T-cell (primary cell): ENCODE measurements at regions not wholly inside any gene's neighbourhood (a gene's known extent, or its start where the extent isn't known, plus 50 kb on each side); places are given as distances from the start of the nearest gene placed in this dataset.

Source experiments
- ATAC-seq, 4 experiments: fragments of 200-7000 bp in 3 of 4; fragments of 150-1000 bp in 1 of 4; cut with Tn5 transposase; replicated peaks in 1 of 4; 1 replicate in 3 of 4; 2 replicates in 1 of 4; pipeline ENCODE4 v1.10.0; 2021; ENCODE audit warnings: moderate library complexity in 3 of 4, mild to moderate bottlenecking in 2 of 4, moderate number of reproducible peaks in 1 of 4
- CTCF ChIA-PET, 2 donors: fragments of 300-600 bp; sonication (Branson Sonifier 250); formaldehyde crosslinking; loops; one replicate each; lab custom pipeline; 2022; ENCODE audit warnings: antibody characterized with exemption in 2 of 2; lab: Charles Lee
- POLR2A ChIA-PET, 2 donors: fragments of 300-600 bp; sonication (Branson Sonifier 250); formaldehyde crosslinking; loops; one replicate each; lab custom pipeline; 2022; ENCODE audit warnings: antibody characterized with exemption in 2 of 2; lab: Charles Lee
- DNase-seq, 35 experiments: peaks; one replicate each; pipeline versions ENCODE4 v3.0.0 to v3.0.0-alpha.2; 2013 to 2023
- H3K27ac ChIP-seq: one replicate; pipeline ENCODE4 v1.5.1; 2013; ENCODE audit warnings: low read length
- H3K27me3 ChIP-seq, 2 experiments: replicated peaks in 1 of 2; 1 replicate in 1 of 2; 2 replicates in 1 of 2; pipeline versions ENCODE4 v1.6.1 to v1.7.0; 2013; ENCODE audit warnings: low read length in 1 of 2, mixed read lengths in 1 of 2; ENCODE audit not compliant: control insufficient read depth in 2 of 2, insufficient read depth in 2 of 2; ENCODE audit errors: extremely low read depth in 1 of 2
- H3K36me3 ChIP-seq, 2 donors: 1 replicate in 1 of 2; 2 replicates in 1 of 2; pipeline versions ENCODE4 v1.6.1 to v1.7.0; 2013; ENCODE audit warnings: low read length in 1 of 2; ENCODE audit not compliant: control insufficient read depth in 2 of 2, insufficient read depth in 1 of 2; ENCODE audit errors: extremely low read depth in 1 of 2
- H3K4me1 ChIP-seq, 2 experiments: 1 replicate in 1 of 2; 2 replicates in 1 of 2; pipeline versions ENCODE4 v1.6.1 to v1.7.0; 2013; ENCODE audit warnings: low read length in 2 of 2, mixed read lengths in 1 of 2; ENCODE audit not compliant: insufficient read depth in 2 of 2, control insufficient read depth in 1 of 2; ENCODE audit errors: extremely low read depth in 1 of 2
- H3K4me3 ChIP-seq, 2 donors: 1 replicate in 1 of 2; 2 replicates in 1 of 2; pipeline versions ENCODE4 v1.5.1 to v1.7.0; 2013; ENCODE audit warnings: mild to moderate bottlenecking in 2 of 2, low read length in 1 of 2, moderate library complexity in 1 of 2; ENCODE audit not compliant: control insufficient read depth in 1 of 2; ENCODE audit errors: extremely low read depth in 1 of 2
- H3K9me3 ChIP-seq: 2 replicates; pipeline ENCODE4 v1.7.0; 2013
- H3K27ac Mint-ChIP-seq, 2 donors: one replicate each; pipeline ENCODE4 v1.8.0; 2020 to 2021; ENCODE audit warnings: mild to moderate bottlenecking in 2 of 2, mixed read lengths in 2 of 2
- H3K27me3 Mint-ChIP-seq, 2 donors: one replicate each; pipeline ENCODE4 v1.8.0; 2021 to 2022; ENCODE audit warnings: mixed read lengths in 2 of 2
- H3K36me3 Mint-ChIP-seq: one replicate; pipeline ENCODE4 v1.8.0; 2021; ENCODE audit warnings: mixed read lengths
- H3K4me1 Mint-ChIP-seq, 3 donors: one replicate each; pipeline ENCODE4 v1.8.0; 2020 to 2022; ENCODE audit warnings: mixed read lengths in 3 of 3, mild to moderate bottlenecking in 1 of 3
- H3K4me3 Mint-ChIP-seq, 3 donors: one replicate each; pipeline ENCODE4 v1.8.0; 2020 to 2022; ENCODE audit warnings: mild to moderate bottlenecking in 3 of 3, mixed read lengths in 3 of 3, moderate library complexity in 3 of 3
- H3K9me3 Mint-ChIP-seq, 3 donors: one replicate each; pipeline ENCODE4 v1.8.0; 2020 to 2022; ENCODE audit warnings: mixed read lengths in 3 of 3
- WGBS: methylation state at CpG from one replicate; pipeline ENCODE4 v1.1.5; 2013; ENCODE audit warnings: missing lambda C conversion rate; ENCODE audit not compliant: insufficient coverage; 5-methylcytosine and 5-hydroxymethylcytosine counted together

DNA sequence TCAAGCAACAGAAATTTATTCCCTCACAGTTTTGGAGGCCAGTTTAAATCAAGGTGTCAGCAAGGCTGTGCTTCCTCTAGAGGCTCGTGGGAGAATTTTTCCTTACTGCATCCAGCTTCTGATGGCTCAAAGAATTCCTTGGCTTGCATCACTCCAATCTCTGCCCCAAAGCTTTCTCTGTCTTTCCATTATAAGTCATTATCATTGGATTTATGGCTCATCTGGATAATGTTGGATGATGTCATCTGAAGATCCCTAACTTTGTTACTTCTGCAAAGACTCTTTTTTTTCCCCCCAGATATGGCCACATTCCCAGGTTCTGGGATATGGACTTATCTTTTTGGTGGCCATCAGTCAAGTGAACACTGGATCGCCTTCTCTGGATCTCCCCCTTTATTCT is 146.3 kb upstream of the B3GAT2 start:
- no peak overlapping the region for H3K4me3 Mint-ChIP-seq
- CTCF ChIA-PET, result no interaction called here
- 71% methylated on average over 1 of the region's 2 CpGs for WGBS
- peaks cover 5 to 7% of the 10 kb centered on the region in 2 donors for H3K27me3 Mint-ChIP-seq
- no peaks in the 10 kb centered on the region for H3K4me1 Mint-ChIP-seq
- no peaks in the 10 kb centered on the region for H3K4me1 ChIP-seq
- no peak overlapping the region for H3K27ac Mint-ChIP-seq
- DNase-seq (no peak), ATAC-seq (no peak)
- POLR2A ChIA-PET, result no interaction called here
- H3K36me3 Mint-ChIP-seq, result no peaks in the 10 kb centered on the region
- no peak overlapping the region for H3K27ac ChIP-seq
- peaks cover 0 to 16% of the 10 kb centered on the region in 2 experiments for H3K27me3 ChIP-seq
- no peaks in the 10 kb centered on the region for H3K36me3 ChIP-seq
- no peaks in the 10 kb centered on the region for H3K9me3 ChIP-seq
- H3K9me3 Mint-ChIP-seq, result peaks cover 9 to 21% (median 11%) of the 10 kb centered on the region in 3 donors
- no peak overlapping the region for H3K4me3 ChIP-seq

- H3K4me3 ChIP-seq, result no peak overlapping the region
- ChIA-PET POLR2A (no interaction called here), CTCF (no interaction called here)
- no peak for ATAC-seq
- Mint-ChIP-seq H3K36me3 (no peaks in the 10 kb centered on the region), H3K4me1 (no peaks in the 10 kb centered on the region), H3K27ac (no peak overlapping the region), H3K4me3 (no peak overlapping the region), H3K9me3 (peaks cover 9 to 21% (median 11%) of the 10 kb centered on the region in 3 donors), H3K27me3 (peaks cover 5 to 7% of the 10 kb centered on the region in 2 donors)
- no peaks in the 10 kb centered on the region for H3K9me3 ChIP-seq
- no peak overlapping the region for H3K27ac ChIP-seq
- H3K36me3 ChIP-seq, result no peaks in the 10 kb centered on the region
- no peaks in the 10 kb centered on the region for H3K4me1 ChIP-seq
- peaks cover 0 to 16% of the 10 kb centered on the region in 2 experiments for H3K27me3 ChIP-seq
- no peak for DNase-seq
- WGBS, result 100% methylated on average over 1 of the region's 1 CpG
Measured at GRCh38 chr6:71103641-71104040, 146.8 kb upstream of the B3GAT2 start.

DNA sequence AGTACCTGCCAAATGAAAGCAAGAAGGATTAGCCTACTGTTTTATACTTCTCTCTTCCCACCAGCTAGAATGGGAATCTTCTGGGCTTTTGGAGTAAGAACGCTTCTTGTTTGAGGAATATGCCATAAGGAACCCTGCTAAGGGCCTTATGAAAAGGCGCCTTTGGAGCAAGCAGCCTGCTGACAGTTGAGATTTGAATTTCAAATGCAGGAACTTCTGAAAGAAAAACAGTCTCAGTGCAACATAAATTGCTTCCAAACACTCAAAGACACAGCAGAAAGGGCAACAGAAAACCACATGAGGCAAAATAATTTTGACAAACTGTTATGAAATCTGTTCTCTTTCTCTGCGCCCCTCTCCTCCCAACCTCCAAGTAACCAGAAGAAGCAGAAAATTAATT is 149.4 kb upstream of the B3GAT2 start:
- Mint-ChIP-seq H3K4me1 (no peaks in the 10 kb centered on the region), H3K9me3 (no peaks in the 10 kb centered on the region), H3K27me3 (peaks cover 5 to 12% of the 10 kb centered on the region in 2 donors), H3K27ac (no peak overlapping the region), H3K4me3 (no peak overlapping the region), H3K36me3 (no peaks in the 10 kb centered on the region)
- no peak for DNase-seq
- ChIA-PET CTCF (no interaction called here), POLR2A (no interaction called here)
- Histone ChIP-seq H3K27ac (no peak overlapping the region), H3K4me3 (no peak overlapping the region), H3K36me3 (no peaks in the 10 kb centered on the region), H3K27me3 (peaks cover 0 to 16% of the 10 kb centered on the region in 2 experiments), H3K9me3 (no peaks in the 10 kb centered on the region), H3K4me1 (no peaks in the 10 kb centered on the region)
- 80% methylated on average over 1 of the region's 3 CpGs for WGBS
- ATAC-seq, result no peak

DNA sequence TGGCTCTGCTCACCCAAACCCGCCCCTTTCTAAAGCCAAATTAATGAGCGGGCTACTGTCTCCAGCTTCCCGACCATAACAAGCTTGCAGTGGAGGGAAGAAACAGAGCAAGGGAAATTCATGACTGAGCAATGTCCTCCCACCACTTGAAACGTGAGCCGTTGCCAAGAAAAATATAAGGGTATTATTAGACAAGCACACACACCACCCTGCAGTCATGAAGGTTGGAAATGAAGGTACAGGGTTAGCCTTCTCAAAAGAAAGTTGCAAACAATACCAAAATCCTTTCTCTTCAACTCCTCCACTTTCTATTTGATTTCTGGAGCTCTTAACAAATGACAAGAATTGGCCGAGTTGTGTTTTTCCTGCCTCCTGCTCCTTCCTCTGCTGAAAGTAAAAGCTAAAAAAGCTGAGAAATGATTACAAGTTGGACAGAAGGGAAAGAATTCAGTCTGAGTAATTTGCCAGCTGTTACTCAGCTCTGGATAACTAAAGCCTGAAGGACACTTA is 151.1 kb upstream of the B3GAT2 start:
- ChIA-PET CTCF (no interaction called here), POLR2A (interaction anchor here in 1 of 2 donors (0.6 kb wide), 1 partner anchor 753 kb away, joined by 4 read pairs; no protein-coding TSS in a partner anchor)
- Mint-ChIP-seq H3K27me3 (peaks cover 12 to 14% of the 10 kb centered on the region in 2 donors), H3K36me3 (no peaks in the 10 kb centered on the region), H3K9me3 (no peaks in the 10 kb centered on the region), H3K4me3 (no peak overlapping the region), H3K27ac (no peak overlapping the region), H3K4me1 (no peaks in the 10 kb centered on the region)
- Histone ChIP-seq H3K27ac (no peak overlapping the region), H3K4me3 (no peak overlapping the region), H3K36me3 (no peaks in the 10 kb centered on the region), H3K27me3 (peaks cover 0 to 13% of the 10 kb centered on the region in 2 experiments), H3K9me3 (no peaks in the 10 kb centered on the region), H3K4me1 (no peaks in the 10 kb centered on the region)
- DNase-seq (no peak), ATAC-seq (no peak)
- WGBS, result no CpG with 5 or more reads among the region's 6 CpGs

DNA sequence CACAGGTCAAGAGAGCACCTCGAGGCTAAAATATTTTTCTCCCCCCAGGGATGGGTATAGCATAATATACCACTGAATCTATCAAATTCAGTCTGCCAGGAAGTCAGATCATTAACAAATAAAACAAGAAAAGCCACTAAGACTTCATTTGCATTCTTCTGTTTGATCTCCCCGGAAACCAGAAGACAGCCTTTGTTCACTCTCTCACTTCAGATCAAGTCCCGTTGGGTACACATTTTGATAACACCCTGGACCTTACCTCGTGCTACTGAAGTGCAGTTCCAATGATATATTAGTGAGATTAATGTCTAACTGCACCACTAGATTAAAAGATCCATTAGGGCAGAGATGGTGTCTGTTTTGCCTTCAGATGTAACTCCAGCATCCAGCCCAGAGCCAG is 157.7 kb upstream of the B3GAT2 start:
- WGBS, result 0% methylated on average over 1 of the region's 4 CpGs

GRCh38 chr6:71114986-71115385 is 158.1 kb upstream of the B3GAT2 start:
- Histone ChIP-seq H3K9me3 (no peaks in the 10 kb centered on the region), H3K27me3 (no peaks in the 10 kb centered on the region), H3K4me1 (no peaks in the 10 kb centered on the region), H3K36me3 (no peaks in the 10 kb centered on the region), H3K27ac (no peak overlapping the region), H3K4me3 (no peak overlapping the region)
- DNase-seq (no peak), ATAC-seq (no peak)
- ChIA-PET POLR2A (no interaction called here), CTCF (no interaction called here)
- peaks cover 10% of the 10 kb centered on the region in 2 donors for H3K27me3 Mint-ChIP-seq
- H3K27ac Mint-ChIP-seq, result no peak overlapping the region
- H3K36me3 Mint-ChIP-seq, result no peaks in the 10 kb centered on the region
- no peaks in the 10 kb centered on the region for H3K4me1 Mint-ChIP-seq
- no peak overlapping the region for H3K4me3 Mint-ChIP-seq
- H3K9me3 Mint-ChIP-seq, result peaks cover 0 to 14% (median 9%) of the 10 kb centered on the region in 3 donors

More for the DNA sequence above, 157.7 kb upstream of the B3GAT2 start:
- Histone ChIP-seq H3K4me3 (no peak overlapping the region), H3K27me3 (no peaks in the 10 kb centered on the region), H3K27ac (no peak overlapping the region), H3K4me1 (no peaks in the 10 kb centered on the region), H3K36me3 (no peaks in the 10 kb centered on the region), H3K9me3 (no peaks in the 10 kb centered on the region)
- Mint-ChIP-seq H3K4me3 (no peak overlapping the region), H3K4me1 (no peaks in the 10 kb centered on the region), H3K27me3 (peaks cover 10% of the 10 kb centered on the region in 2 donors), H3K27ac (no peak overlapping the region), H3K36me3 (no peaks in the 10 kb centered on the region), H3K9me3 (peaks cover 0 to 10% (median 5%) of the 10 kb centered on the region in 3 donors)
- DNase-seq (no peak), ATAC-seq (no peak)
- ChIA-PET POLR2A (no interaction called here), CTCF (no interaction called here)

GRCh38 chr6:71119560-71119959 is 162.7 kb upstream of the B3GAT2 start:
- Histone ChIP-seq H3K4me3 (no peak overlapping the region), H3K9me3 (no peaks in the 10 kb centered on the region), H3K27ac (no peak overlapping the region), H3K4me1 (no peaks in the 10 kb centered on the region), H3K27me3 (no peaks in the 10 kb centered on the region), H3K36me3 (no peaks in the 10 kb centered on the region)
- Mint-ChIP-seq H3K4me3 (no peak overlapping the region), H3K27me3 (peaks cover under 1 to 2% of the 10 kb centered on the region in 2 donors), H3K9me3 (peaks cover 0 to 20% (median 15%) of the 10 kb centered on the region in 3 donors), H3K36me3 (no peaks in the 10 kb centered on the region), H3K27ac (no peak overlapping the region), H3K4me1 (no peaks in the 10 kb centered on the region)
- CTCF ChIA-PET, result no interaction called here
- POLR2A ChIA-PET, result no interaction called here
- WGBS, result no CpG with 5 or more reads among the region's 1 CpG
- no peak for ATAC-seq
- DNase-seq, result no peak
